OCI-LY1 (cell line): ENCODE measurements at regions not wholly inside any gene's neighbourhood (a gene's known extent, or its start where the extent isn't known, plus 50 kb on each side); places are given as distances from the start of the nearest gene placed in this dataset.

Experiments
- EZH2 ChIP-seq: fragments of 200-600 bp; sonication (generic), shearing (Covaris generic); IDR thresholded peaks from 2 replicates; pipeline ENCODE4 v1.8.0; 2017; ENCODE audit warnings: borderline replicate concordance, mixed run types, mild to moderate bottlenecking, antibody characterized with exemption, low read length, moderate library complexity, mixed read lengths
- TF ChIP-seq, protein P1 (sequence below): fragments of 200-600 bp; sonication (generic), shearing (Covaris generic); IDR thresholded peaks from 2 replicates; pipeline ENCODE4 v1.5.1; 2017; ENCODE audit warnings: mild to moderate bottlenecking, antibody characterized with exemption, low read length, moderate library complexity, mixed read lengths

DNA sequence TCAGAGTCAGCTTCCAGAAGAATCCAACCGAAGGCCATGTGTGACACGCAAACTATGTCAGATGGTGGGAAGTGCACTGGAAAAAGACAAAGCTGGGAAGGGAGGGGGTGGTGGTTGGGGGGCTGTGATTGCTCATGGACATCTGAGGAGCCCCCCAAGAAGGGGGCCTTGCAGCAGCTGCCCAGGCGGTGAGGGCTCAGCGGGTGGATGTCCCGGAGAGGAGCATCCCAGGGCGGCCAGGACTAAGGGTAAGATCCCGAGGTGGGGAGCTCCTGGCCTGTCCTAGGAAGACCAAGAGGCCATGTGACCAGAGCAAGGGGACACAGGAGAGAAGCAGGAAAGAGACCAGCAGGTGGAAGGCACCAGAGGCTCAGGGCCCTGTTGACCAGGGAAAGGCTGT is 299.5 kb downstream of the PREX1 start:
- TF ChIP-seq, protein P1, sequence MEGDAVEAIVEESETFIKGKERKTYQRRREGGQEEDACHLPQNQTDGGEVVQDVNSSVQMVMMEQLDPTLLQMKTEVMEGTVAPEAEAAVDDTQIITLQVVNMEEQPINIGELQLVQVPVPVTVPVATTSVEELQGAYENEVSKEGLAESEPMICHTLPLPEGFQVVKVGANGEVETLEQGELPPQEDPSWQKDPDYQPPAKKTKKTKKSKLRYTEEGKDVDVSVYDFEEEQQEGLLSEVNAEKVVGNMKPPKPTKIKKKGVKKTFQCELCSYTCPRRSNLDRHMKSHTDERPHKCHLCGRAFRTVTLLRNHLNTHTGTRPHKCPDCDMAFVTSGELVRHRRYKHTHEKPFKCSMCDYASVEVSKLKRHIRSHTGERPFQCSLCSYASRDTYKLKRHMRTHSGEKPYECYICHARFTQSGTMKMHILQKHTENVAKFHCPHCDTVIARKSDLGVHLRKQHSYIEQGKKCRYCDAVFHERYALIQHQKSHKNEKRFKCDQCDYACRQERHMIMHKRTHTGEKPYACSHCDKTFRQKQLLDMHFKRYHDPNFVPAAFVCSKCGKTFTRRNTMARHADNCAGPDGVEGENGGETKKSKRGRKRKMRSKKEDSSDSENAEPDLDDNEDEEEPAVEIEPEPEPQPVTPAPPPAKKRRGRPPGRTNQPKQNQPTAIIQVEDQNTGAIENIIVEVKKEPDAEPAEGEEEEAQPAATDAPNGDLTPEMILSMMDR, result no peak
- TF ChIP-seq EZH2, result no peak
